SU-DHL-6 (cell line): ENCODE measurements at regions not wholly inside any gene's neighbourhood (a gene's known extent, or its start where the extent isn't known, plus 50 kb on each side); places are given as distances from the start of the nearest gene placed in this dataset.

Source experiments
- H2AFZ ChIP-seq: fragments of 200-600 bp; sonication (generic); 2 replicates; pipeline ENCODE4 v1.6.1; 2014; ENCODE audit warnings: low read depth, mild to moderate bottlenecking, moderate library complexity, mixed read lengths, antibody characterized with exemption, low read length; ENCODE audit not compliant: severe bottlenecking
- H3F3A ChIP-seq: fragments of 200-600 bp; shearing (Covaris generic); 2 replicates; pipeline ENCODE4 v1.6.0; 2016; ENCODE audit warnings: antibody characterized with exemption, mild to moderate bottlenecking; ENCODE audit not compliant: insufficient read depth
- H3K27ac ChIP-seq: fragments of 200-600 bp; sonication (generic); 2 replicates; pipeline ENCODE4 v1.5.1; 2016; ENCODE audit warnings: low read depth, mild to moderate bottlenecking, low read length, moderate library complexity, mixed read lengths
- H3K27me3 ChIP-seq: fragments of 200-600 bp; sonication (generic), shearing (Covaris generic); 2 replicates; pipeline ENCODE4 v1.6.0; 2014; ENCODE audit warnings: mild to moderate bottlenecking, low read length
- H3K36me3 ChIP-seq: fragments of 200-600 bp; sonication (generic); 2 replicates; pipeline ENCODE4 v1.6.1; 2014; ENCODE audit warnings: mild to moderate bottlenecking, low read length, mixed read lengths
- H3K4me2 ChIP-seq: fragments of 300-600, 200-600 bp; shearing (Covaris generic), sonication (generic); 2 replicates; pipeline ENCODE4 v1.6.0; 2014; ENCODE audit warnings: low read length, low read depth, mild to moderate bottlenecking; ENCODE audit not compliant: poor library complexity, severe bottlenecking
- H3K4me3 ChIP-seq: fragments of 200-600 bp; sonication (generic); 2 replicates; pipeline ENCODE4 v1.5.1; 2014; ENCODE audit warnings: antibody characterized with exemption, low read length, mild to moderate bottlenecking, mixed read lengths; ENCODE audit not compliant: insufficient read depth, poor library complexity, severe bottlenecking
- H3K79me2 ChIP-seq: fragments of 200-600 bp; sonication (generic); 2 replicates; pipeline ENCODE4 v1.6.1; 2014; ENCODE audit warnings: mild to moderate bottlenecking, low read length, moderate library complexity; ENCODE audit not compliant: insufficient read depth
- H3K9ac ChIP-seq: fragments of 200-600 bp; sonication (generic); 2 replicates; pipeline ENCODE4 v1.7.0; 2014; ENCODE audit warnings: mild to moderate bottlenecking, low read length
- H3K9me2 ChIP-seq: fragments of 200-600 bp; sonication (generic); replicated peaks from 2 replicates; pipeline ENCODE4 v1.6.1; 2014; ENCODE audit warnings: low read length; ENCODE audit not compliant: insufficient read depth
- H3K9me3 ChIP-seq: fragments of 200-600 bp; sonication (generic); 2 replicates; pipeline ENCODE4 v1.6.1; 2014; ENCODE audit warnings: low read length, mixed read lengths; ENCODE audit not compliant: insufficient read depth
- H4K20me1 ChIP-seq: fragments of 200-600 bp; sonication (generic); 2 replicates; pipeline ENCODE4 v1.6.1; 2014; ENCODE audit warnings: low read depth, mild to moderate bottlenecking, antibody characterized with exemption, low read length, moderate library complexity, mixed read lengths
- CTCF ChIP-seq: fragments of 200-600 bp; sonication (generic); IDR thresholded peaks from one replicate; pipeline ENCODE4 v1.5.1; 2017; ENCODE audit warnings: antibody characterized with exemption, mild to moderate bottlenecking, low read length, moderate library complexity; ENCODE audit not compliant: insufficient read depth, poor library complexity, severe bottlenecking
- EZH2phosphoT487 ChIP-seq: fragments of 200-600 bp; sonication (generic), shearing (Covaris generic); conservative IDR thresholded peaks from 2 replicates; pipeline ENCODE4 v1.6.1; 2018; ENCODE audit warnings: mild to moderate bottlenecking, antibody characterized with exemption, low read length, moderate library complexity, mixed read lengths

DNA sequence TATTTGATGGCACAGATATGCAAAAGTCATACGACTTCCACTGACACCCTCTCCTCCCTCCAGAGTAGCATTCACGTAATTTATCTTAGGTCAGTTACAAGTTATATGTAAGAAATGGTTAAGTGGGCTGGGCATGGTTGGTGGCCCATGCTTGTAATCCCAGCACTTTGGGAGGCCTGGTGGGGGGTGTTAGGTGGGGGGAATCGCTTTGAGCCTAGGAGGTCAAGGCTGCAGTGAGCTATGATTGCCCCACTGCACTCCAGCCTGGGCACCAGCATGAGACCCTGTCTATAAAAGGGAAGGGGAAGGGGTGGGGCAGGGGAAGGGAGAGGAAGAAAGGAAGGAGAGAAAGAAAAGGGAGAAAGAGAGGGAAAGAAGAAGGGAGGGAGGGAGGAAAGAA lies 202.8 kb downstream of the AUH start:
- H3K4me2 ChIP-seq, result no peak overlapping the region

GRCh38 chr9:91159664-91160121 lies 202.0 kb downstream of the AUH start:
- Histone ChIP-seq H2AFZ (no peak overlapping the region), H3K9me2 (no peaks in the 10 kb centered on the region), H3K79me2 (no peaks in the 10 kb centered on the region), H3K9ac (no peak overlapping the region), H3K4me3 (no peak overlapping the region), H4K20me1 (no peaks in the 10 kb centered on the region), H3K36me3 (no peaks in the 10 kb centered on the region), H3K4me2 (no peak overlapping the region), H3K27me3 (no peaks in the 10 kb centered on the region), H3K27ac (no peak overlapping the region), H3K9me3 (no peaks in the 10 kb centered on the region), H3F3A (no peaks in the 10 kb centered on the region)
- TF ChIP-seq CTCF (no peak), EZH2phosphoT487 (no peak)

More for the DNA sequence above, 202.8 kb downstream of the AUH start:
- H4K20me1 ChIP-seq, result no peaks in the 10 kb centered on the region
- H3K27ac ChIP-seq, result no peak overlapping the region
- TF ChIP-seq CTCF (no peak), EZH2phosphoT487 (no peak)
- H2AFZ ChIP-seq, result no peak overlapping the region
- H3K4me3 ChIP-seq, result no peak overlapping the region
- H3K27me3 ChIP-seq, result no peaks in the 10 kb centered on the region
- no peaks in the 10 kb centered on the region for H3K9me3 ChIP-seq
- no peaks in the 10 kb centered on the region for H3K36me3 ChIP-seq
- H3K9me2 ChIP-seq, result no peaks in the 10 kb centered on the region
- H3F3A ChIP-seq, result no peaks in the 10 kb centered on the region
- no peak overlapping the region for H3K9ac ChIP-seq
- H3K79me2 ChIP-seq, result no peaks in the 10 kb centered on the region

DNA sequence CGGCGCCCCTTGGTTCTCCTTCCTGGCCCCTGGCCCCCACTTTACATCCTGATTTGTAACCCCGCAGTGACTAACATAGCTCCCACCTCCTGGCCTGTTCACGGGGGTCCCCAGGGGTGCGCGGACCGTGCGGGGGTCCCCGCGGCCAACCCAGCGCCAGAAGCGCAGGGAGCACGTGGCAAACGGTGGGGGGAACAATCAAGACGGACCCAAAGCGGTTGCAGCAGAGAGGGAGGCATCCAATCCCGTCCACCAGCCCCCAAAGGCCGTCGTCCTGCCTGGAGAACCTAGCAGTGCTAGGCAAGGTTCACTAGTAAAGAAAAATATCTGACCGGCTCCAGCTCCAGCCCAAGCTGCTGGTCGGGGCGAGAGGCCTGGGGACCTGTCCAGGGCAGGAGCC lies 201.5 kb downstream of the AUH start:
- Histone ChIP-seq H2AFZ (no peak overlapping the region), H3F3A (no peaks in the 10 kb centered on the region), H3K79me2 (no peaks in the 10 kb centered on the region), H3K27ac (no peak overlapping the region), H3K4me2 (no peak overlapping the region), H3K9me2 (no peaks in the 10 kb centered on the region), H3K9me3 (no peaks in the 10 kb centered on the region), H3K27me3 (no peaks in the 10 kb centered on the region), H3K36me3 (no peaks in the 10 kb centered on the region), H3K9ac (no peak overlapping the region), H4K20me1 (no peaks in the 10 kb centered on the region), H3K4me3 (no peak overlapping the region)
- TF ChIP-seq CTCF (no peak), EZH2phosphoT487 (no peak)
